Stomach smooth muscle (tissue), 2 donors: ENCODE measurements at regions not wholly inside any gene's neighbourhood (a gene's known extent, or its start where the extent isn't known, plus 50 kb on each side); places are given as distances from the start of the nearest gene placed in this dataset.
A peak's percentile ranks its signal among the peaks of the same experiment; 100 is the strongest.

ENCODE experiments used
- H3K27ac ChIP-seq: one replicate; pipeline ENCODE4 v1.7.0; 2013; ENCODE audit warnings: mild to moderate bottlenecking, low read length, inconsistent platforms
- H3K27me3 ChIP-seq, 2 donors: one replicate each; pipeline ENCODE4 v1.7.0; 2013; ENCODE audit warnings: low read length in 2 of 2; ENCODE audit not compliant: insufficient read depth in 2 of 2, control insufficient read depth in 1 of 2
- H3K36me3 ChIP-seq, 2 donors: one replicate each; pipeline ENCODE4 v1.7.0; 2013; ENCODE audit warnings: low read length in 2 of 2; ENCODE audit not compliant: control insufficient read depth in 2 of 2, insufficient read depth in 2 of 2
- H3K4me1 ChIP-seq: one replicate; pipeline ENCODE4 v1.7.0; 2013; ENCODE audit warnings: low read length; ENCODE audit not compliant: control insufficient read depth, insufficient read depth
- H3K4me3 ChIP-seq, 2 donors: one replicate each; pipeline ENCODE4 v1.7.0; 2013; ENCODE audit warnings: low read length in 2 of 2
- H3K9ac ChIP-seq, 2 donors: one replicate each; pipeline ENCODE4 v1.7.0; 2013; ENCODE audit warnings: low read length in 2 of 2, mild to moderate bottlenecking in 1 of 2
- H3K9me3 ChIP-seq, 2 donors: one replicate each; pipeline ENCODE4 v1.7.0; 2013; ENCODE audit warnings: low read length in 2 of 2; ENCODE audit not compliant: control insufficient read depth in 2 of 2
- donor health status: healthy.
- donor health status: Pancreatic carcinoma.

DNA sequence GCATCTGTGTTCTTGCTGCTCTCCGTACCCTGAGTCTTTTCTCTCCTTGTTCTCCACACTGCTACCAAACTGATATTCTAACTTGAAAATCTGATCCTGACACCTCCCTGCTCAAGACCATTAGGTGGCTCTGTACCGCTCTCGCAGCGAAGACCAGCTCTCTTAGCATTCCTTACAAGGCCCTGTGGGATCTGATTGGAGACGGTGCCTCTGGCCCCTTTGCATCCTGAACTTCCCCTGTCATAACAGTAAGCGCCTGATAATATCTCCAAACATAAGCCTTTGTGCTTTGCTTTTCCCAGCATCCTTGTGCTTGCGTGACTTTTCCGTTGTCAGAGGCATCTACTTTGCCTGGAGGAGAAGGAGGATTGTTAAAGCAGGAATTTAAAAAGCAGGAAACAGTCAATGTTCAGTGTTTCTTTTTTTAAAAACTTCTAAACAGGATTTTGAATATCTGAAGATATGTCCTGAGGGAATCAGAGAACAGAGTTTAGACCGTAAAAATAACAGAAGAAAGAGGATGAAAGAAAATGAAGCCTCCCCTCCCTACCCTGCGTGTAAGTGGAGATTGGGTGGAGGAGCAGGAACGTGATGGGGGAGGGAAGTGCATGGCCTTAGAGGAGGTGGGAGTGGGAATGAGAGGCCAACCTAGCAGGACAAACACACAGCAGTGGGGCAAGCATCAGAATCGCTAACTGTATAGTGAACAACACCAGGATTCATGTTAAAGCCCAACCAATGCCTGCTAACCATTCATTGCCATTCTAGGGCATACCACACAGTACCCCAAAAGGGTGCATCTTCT lies 89.2 kb upstream of the STMND1 start:
- Histone ChIP-seq H3K27ac (peak overlapping the region; percentile 67), H3K27me3 (peaks cover 0 to 2% of the 10 kb centered on the region in 2 donors), H3K36me3 (no peaks in the 10 kb centered on the region), H3K4me3 (peak overlapping the region; percentile 59 to 63), H3K9ac (peak overlapping the region; percentile 66 to 73), H3K4me1 (peaks cover 14% of the 10 kb centered on the region), H3K9me3 (no peaks in the 10 kb centered on the region)

DNA sequence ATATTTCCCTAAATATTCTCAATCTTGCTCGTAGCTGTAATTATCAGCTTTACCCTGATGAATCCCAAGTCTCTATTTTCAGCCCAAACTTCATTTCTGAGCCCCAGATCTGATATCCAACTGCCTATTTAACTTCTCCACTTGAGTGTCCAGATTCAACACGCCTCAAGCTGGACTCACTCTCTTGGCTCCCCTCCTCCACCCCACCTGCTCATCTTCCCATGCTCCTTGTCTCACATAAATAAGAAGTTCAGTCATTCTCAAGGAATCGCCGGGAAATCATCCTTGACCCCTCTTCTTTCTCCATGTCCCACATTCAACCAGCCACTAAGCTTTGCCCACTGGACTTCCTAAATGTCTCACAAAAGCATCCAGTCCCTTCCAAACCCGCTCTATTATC lies 89.9 kb upstream of the STMND1 start:
- H3K27me3 ChIP-seq: peaks cover 0 to 2% of the 10 kb centered on the region in 2 donors
- peak overlapping the region in 1 of 2 donors; percentile 30 for H3K9ac ChIP-seq
- H3K4me3 ChIP-seq: peak overlapping the region in 1 of 2 donors; percentile 63
- peak overlapping the region; percentile 67 for H3K27ac ChIP-seq
- no peaks in the 10 kb centered on the region for H3K36me3 ChIP-seq
- H3K9me3 ChIP-seq: no peaks in the 10 kb centered on the region
- H3K4me1 ChIP-seq: peaks cover 14% of the 10 kb centered on the region

DNA sequence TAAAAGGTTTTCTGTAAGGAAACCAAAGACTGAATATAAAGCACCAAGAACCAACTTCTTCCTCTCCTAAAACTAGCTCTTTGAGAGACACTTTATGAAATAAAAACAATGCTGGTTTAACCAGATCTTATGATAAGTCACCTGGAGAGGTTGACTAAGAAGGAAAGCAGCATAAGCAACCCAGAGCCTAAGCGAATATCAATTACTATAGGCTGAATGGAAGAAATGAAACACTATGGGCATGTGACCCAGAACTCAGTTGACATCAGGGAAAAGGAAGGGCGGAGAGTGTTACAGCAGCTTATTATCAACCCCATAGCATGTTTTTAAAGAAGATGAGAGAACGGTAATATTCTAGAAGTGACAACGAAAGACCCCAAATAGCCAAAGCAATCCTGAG lies 94.1 kb upstream of the STMND1 start:
- H3K9ac ChIP-seq: no peak overlapping the region
- H3K27me3 ChIP-seq: peaks cover 0 to 2% of the 10 kb centered on the region in 2 donors
- no peak overlapping the region for H3K27ac ChIP-seq
- peaks cover under 1% of the 10 kb centered on the region for H3K4me1 ChIP-seq
- no peaks in the 10 kb centered on the region for H3K9me3 ChIP-seq
- no peaks in the 10 kb centered on the region for H3K36me3 ChIP-seq
- H3K4me3 ChIP-seq: no peak overlapping the region

DNA sequence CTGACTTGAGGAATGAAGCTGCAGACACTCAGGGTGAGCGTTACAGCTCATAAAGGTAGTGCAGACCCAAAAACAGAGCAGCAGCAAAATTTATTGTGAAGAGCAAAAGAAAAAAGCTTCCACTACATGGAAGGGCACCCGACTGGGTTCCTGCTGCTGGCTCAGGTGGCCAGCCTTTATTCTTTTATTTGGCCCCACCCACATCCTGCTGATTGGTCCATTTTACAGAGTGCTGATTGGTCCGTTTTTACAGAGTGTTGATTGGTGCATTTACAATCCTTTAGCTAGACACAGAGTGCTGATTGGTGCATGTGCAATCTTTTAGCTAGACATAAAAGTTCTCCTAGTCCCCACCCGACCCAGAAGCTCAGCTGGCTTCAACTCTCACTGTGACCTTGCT lies 95.3 kb upstream of the STMND1 start:
- Histone ChIP-seq H3K27ac (no peak overlapping the region), H3K36me3 (no peaks in the 10 kb centered on the region), H3K27me3 (no peaks in the 10 kb centered on the region)

DNA sequence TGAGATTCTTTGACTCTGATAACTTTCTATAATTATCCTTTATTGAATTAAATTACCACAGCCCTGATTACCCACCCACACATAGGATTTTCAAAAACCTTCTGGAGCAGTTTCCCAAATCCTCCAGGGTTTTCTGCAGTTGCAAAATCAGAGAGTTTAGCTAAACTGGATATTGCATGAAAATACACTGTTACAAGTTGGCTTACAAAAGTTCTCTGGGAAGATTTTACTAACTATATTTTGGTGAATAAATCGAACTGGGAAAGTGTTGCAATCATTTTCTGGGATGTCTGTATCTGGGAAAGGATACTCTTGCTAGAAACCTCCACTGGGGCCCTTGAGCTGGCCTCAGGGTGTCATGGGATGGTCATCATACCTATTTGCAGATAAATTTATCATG lies 97.6 kb upstream of the STMND1 start:
- H3K9ac ChIP-seq: no peak overlapping the region
- H3K4me3 ChIP-seq: no peak overlapping the region
- no peaks in the 10 kb centered on the region for H3K9me3 ChIP-seq
- H3K4me1 ChIP-seq: peaks cover 3% of the 10 kb centered on the region
- no peaks in the 10 kb centered on the region for H3K27me3 ChIP-seq
- H3K36me3 ChIP-seq: no peaks in the 10 kb centered on the region
- H3K27ac ChIP-seq: no peak overlapping the region

More for the DNA sequence above, 95.3 kb upstream of the STMND1 start:
- Histone ChIP-seq H3K4me3 (no peak overlapping the region), H3K9me3 (no peaks in the 10 kb centered on the region), H3K4me1 (no peaks in the 10 kb centered on the region), H3K9ac (no peak overlapping the region)

DNA sequence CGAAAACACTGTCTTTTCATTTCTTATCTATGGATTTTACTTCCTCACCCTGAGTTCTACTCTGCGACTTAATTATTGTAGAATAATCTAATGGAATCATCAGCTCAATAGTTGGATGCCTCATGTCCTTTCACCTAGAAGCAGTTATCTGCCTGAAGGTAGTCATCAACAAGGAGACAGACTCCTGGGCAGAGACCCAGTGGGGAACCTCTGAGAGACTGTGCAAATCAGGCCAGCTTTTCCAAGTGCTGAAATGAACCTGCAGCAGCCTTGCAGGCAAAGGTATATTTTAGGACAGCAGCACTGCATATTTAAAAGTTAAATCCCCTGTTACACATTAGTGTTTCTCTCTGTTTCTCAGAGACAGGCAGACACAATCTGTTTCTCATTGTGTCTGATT lies 99.7 kb upstream of the STMND1 start:
- H3K9ac ChIP-seq: no peak overlapping the region
- no peaks in the 10 kb centered on the region for H3K27me3 ChIP-seq
- H3K4me1 ChIP-seq: peaks cover 3% of the 10 kb centered on the region
- H3K4me3 ChIP-seq: no peak overlapping the region
- no peaks in the 10 kb centered on the region for H3K9me3 ChIP-seq
- H3K27ac ChIP-seq: no peak overlapping the region
- H3K36me3 ChIP-seq: no peaks in the 10 kb centered on the region

DNA sequence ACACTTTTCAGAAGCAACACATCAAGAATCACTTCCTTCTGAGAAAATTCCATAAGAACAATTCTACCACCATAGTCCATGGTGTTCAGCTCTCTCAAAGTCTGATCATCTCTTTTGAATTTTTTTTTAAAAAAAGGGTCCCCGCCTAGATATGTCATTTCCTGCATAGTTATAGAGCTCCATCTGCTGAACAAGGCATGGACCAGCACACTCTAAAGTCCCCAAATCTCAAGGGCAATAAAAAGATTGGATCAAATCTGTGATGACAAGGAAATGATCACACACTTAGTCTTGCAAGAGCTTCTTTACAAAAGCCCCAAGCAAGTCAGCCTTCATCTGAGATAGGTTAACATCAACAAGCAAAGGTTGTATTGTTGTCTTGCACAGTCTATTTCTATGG lies 100.7 kb upstream of the STMND1 start:
- H3K9ac ChIP-seq: no peak overlapping the region
- no peaks in the 10 kb centered on the region for H3K9me3 ChIP-seq
- no peak overlapping the region for H3K4me3 ChIP-seq
- no peaks in the 10 kb centered on the region for H3K36me3 ChIP-seq
- no peaks in the 10 kb centered on the region for H3K27me3 ChIP-seq
- no peak overlapping the region for H3K27ac ChIP-seq
- peaks cover 3% of the 10 kb centered on the region for H3K4me1 ChIP-seq

DNA sequence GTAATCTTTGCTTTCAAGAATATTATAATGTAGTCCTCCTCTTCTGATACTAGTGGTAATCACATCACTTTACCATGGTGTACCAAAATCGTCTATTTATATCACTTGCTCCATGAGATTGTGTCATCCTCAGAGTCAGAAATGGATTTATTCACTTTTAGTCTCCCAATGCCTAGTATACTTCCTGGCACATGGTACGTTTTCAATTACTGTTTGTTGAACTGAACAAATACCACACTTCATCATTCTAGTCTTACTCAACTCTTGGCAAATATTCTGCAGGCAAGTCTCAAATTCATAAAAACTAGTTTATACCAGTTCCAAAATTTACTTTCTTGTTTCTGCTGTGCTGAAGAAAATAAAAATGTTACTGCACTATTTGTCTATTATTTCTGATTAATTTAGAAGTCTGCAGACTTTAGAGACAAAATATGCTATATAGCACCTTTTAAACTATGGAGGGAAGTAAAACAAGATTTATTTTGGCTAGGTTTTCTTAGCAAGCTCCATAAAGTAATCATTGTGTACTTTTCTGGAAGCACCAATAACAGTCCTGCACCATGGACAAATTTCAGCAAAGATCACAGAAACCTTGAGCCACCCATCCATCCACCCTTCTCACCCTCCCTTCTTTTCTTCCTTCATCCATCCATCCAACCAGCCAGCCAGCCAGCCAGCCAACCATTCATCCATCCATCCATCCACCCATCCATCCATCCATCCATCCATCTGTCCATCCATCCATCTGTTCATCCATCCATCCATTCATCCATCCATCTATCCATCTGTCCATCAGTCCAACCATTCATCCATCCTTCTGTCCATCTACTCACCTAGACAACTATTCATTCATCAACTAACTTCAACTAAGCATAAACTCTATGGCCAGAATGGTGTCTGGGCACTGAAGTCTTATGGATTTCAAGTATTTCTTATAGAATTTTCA lies 102.1 kb upstream of the STMND1 start:
- Histone ChIP-seq H3K27me3 (no peaks in the 10 kb centered on the region), H3K4me3 (no peak overlapping the region), H3K9ac (no peak overlapping the region), H3K27ac (no peak overlapping the region), H3K4me1 (peaks cover 3% of the 10 kb centered on the region), H3K36me3 (no peaks in the 10 kb centered on the region), H3K9me3 (no peaks in the 10 kb centered on the region)

DNA sequence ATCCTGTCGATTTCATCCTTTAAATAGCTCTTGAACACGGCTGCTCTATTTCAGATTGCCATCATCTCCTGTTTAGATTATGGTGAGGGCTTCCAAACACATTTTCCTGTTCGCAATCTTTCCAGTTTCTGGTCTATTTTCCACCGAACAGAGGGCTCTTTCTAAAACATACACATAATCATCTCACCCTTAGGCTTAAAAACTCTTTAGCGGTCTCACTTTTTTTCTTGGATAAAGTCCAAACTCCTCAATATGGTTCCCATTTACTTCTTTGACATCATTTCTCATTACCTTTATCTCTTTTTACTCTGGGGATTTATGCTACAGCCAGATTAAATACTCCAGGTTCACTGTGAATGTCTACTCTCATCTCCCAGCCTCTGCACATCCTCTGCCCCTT lies 103.4 kb upstream of the STMND1 start:
- H3K27me3 ChIP-seq: no peaks in the 10 kb centered on the region
- no peak overlapping the region for H3K27ac ChIP-seq
- H3K9ac ChIP-seq: no peak overlapping the region
- no peaks in the 10 kb centered on the region for H3K36me3 ChIP-seq
- no peak overlapping the region for H3K4me3 ChIP-seq
- no peaks in the 10 kb centered on the region for H3K9me3 ChIP-seq
- H3K4me1 ChIP-seq: peaks cover 3% of the 10 kb centered on the region

DNA sequence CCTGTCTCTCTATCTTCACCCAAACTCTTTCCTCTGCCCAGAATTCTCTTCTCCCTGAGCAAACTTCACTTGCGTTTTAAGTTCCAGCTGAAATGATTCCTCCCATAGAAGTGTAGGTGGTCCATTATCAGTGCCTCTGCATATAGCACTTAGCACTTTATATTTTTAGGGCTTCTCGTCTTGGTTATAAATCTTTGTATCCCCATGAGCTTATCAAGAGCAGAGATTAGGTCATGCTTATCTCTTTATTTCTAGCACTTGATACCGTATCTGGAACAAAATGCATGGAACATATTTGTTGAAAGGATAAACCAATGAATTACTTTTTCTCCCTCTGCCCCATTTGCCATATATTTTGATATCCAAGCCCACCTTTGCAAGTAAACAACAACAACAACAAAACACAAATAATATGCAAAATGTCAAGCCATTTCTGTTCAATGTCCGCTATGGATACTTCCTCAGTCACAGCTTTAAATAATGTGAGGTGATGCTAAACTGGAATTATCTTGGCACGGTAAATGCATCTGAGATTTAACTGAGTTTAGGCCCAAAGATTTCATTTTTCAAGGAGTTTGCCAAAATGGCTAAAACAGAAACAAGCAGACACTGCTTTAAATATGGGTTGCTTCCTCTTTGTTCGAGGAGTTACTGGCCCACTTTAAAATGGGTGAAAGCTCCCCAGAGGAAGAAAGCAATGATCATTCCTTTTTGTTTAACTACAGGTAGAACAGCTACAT lies 106.2 kb upstream of the STMND1 start:
- Histone ChIP-seq H3K9ac (no peak overlapping the region), H3K27me3 (no peaks in the 10 kb centered on the region), H3K27ac (no peak overlapping the region), H3K36me3 (no peaks in the 10 kb centered on the region), H3K4me1 (peaks cover 3% of the 10 kb centered on the region), H3K4me3 (no peak overlapping the region), H3K9me3 (no peaks in the 10 kb centered on the region)
